ENCODE measurements at regions not wholly inside any gene's neighbourhood (a gene's known extent, or its start where the extent isn't known, plus 50 kb on each side); places are given as distances from the start of the nearest gene placed in this dataset.

DNA sequence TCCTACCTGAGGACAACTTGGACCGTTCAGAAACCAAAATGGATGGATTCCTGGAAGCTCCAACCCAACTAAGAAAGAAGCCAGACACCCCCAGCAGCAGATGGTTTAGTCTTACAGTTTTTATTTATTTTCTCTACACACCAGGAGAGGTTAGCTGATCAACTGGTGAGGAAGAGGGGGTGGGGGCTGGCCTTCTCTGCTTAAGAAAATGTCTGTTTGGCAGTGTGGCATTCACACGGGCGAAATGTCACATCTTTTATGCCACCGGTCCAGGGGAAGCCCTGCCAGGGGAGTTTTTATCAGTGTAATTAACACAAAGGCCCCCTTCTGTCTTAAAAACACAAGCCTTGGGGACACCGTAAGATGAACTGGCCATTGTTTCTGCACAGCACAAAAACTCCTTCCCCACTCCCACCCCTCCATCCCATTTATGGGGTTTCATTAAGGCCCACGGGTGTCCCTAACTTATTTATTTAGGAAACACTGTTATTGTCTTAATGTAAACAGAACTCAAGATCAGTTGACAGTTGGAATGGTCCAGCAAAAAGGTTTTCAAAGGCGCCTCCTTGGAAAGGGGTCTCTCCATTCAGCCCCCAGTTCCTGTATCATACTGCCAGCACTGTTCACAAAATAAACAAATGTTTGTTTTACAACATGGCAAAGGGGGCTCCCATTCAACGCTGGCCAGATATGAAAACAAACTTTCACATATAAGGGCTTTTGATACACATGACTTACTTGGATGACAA, 217.0 kb downstream of the C1D start:
- no peak overlapping the region for H3K4me3 ChIP-seq (ENCODE audit: low read length)
- DNase-seq (ENCODE audit: low read depth): no peak
- no peak for TF ChIP-seq CTCF (IDR thresholded peaks at IDR 0.05; ENCODE audit: insufficient read depth, low read depth, low read length, missing control alignments)

DNA sequence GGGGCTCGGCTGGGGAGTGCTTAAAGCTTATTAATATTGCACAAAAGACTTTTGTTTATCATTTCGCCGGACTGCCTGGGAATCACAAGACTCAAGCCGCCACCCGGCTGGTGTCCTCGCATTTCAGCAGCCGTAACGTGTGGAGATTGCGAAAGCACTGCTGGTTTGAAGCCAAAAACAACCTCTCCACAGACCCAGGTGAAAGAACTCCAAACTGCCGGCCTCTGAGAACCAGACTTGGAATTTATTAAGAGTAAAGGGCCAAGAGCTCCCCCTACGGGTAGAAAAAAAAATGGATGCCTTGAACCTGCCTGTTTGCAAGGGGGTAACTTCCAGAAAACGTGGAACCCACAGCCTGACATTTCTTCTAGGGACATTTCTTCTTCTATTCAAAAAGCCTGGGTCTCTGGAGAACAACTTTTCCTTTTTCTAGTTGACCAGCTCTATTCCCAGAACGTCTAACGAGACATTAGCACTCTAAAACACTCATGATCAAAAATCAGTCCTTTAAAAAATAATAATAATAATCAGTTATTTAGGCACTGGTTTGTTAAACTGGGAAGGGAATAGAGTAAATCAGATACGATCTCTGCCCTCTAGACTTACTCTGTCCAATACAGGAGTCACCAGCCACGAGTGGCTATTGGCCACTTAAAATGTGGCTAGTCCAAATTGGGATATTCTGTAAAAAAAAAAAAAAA, 216.3 kb downstream of the C1D start:
- DNase-seq (ENCODE audit: low read depth): peak; percentile 98
- peak; percentile 79 for TF ChIP-seq CTCF (IDR thresholded peaks at IDR 0.05; ENCODE audit: insufficient read depth, low read depth, low read length, missing control alignments)
- no peak overlapping the region for H3K4me3 ChIP-seq (ENCODE audit: low read length)

GRCh38 chr2:67848551-67849285, 214.1 kb downstream of the C1D start:
- no peak for TF ChIP-seq CTCF (IDR thresholded peaks at IDR 0.05; ENCODE audit: insufficient read depth, low read depth, low read length, missing control alignments)
- no peak for DNase-seq (ENCODE audit: low read depth)
- no peak overlapping the region for H3K4me3 ChIP-seq (ENCODE audit: low read length)

DNA sequence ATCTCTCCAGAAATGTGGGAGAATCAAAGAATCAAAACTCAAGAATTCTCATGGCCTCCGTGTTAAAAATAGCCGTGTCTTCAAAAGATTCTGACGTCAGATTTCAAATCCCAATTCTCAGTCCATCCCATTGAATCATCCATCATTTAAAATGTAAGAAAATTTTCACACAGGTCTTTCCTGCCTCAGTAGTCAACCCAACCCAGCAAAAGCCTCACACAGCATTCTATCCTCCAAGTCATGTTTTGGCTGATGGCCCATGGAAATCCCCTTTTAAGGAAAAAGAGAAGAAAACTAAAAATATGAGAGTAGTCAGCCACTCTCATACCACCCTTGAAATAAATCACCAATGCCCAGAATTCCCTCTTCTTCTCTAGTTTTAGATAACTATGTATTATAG, 211.8 kb downstream of the C1D start:
- no peak for TF ChIP-seq CTCF (IDR thresholded peaks at IDR 0.05; ENCODE audit: insufficient read depth, low read depth, low read length, missing control alignments)
- no peak overlapping the region for H3K4me3 ChIP-seq (ENCODE audit: low read length)
- DNase-seq (ENCODE audit: low read depth): no peak

- H3K4me3 ChIP-seq (ENCODE audit: low read length): no peak overlapping the region
- no peak for TF ChIP-seq CTCF (IDR thresholded peaks at IDR 0.05; ENCODE audit: insufficient read depth, low read depth, low read length, missing control alignments)
- no peak for DNase-seq (ENCODE audit: low read depth)
Measured at GRCh38 chr2:67851956-67852824, 210.6 kb downstream of the C1D start.

DNA sequence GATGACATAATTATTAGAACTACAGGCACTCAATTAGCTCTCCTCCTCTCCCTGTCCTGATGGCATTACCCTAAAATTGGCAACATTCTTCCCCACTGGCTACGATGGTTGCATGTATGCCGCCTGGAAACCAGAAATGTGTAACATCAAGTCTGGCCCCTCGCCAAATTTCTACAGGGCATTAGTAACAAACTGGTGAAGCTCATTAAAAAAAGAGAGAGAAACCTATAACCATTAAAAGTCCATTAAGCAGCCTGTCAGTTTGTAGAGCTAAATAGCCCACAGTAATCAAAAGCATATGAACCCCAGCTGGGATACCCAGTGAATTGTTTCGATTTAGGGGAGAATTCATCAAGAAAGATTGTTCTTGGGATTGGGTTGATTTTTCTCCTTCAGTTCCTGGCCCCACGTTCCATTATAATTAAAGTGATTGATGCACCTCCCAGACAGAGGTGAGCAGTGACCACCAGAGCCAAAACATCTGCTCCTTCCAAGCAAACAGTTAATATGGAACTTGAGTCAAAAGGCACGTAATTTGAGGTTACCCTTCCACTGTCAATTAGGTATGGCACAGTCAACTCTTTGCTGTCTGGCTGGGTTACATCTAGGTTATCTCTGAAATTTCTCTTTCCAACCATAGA, 208.6 kb downstream of the C1D start:
- no peak for TF ChIP-seq CTCF (IDR thresholded peaks at IDR 0.05; ENCODE audit: insufficient read depth, low read depth, low read length, missing control alignments)
- no peak overlapping the region for H3K4me3 ChIP-seq (ENCODE audit: low read length)
- DNase-seq (ENCODE audit: low read depth): peak; percentile 16
